NB4 (cell line): ENCODE measurements at regions not wholly inside any gene's neighbourhood (a gene's known extent, or its start where the extent isn't known, plus 50 kb on each side); places are given as distances from the start of the nearest gene placed in this dataset.
A peak's percentile ranks its signal among the peaks of the same experiment; 100 is the strongest.

Source experiments
- DNase-seq: peaks from one replicate; pipeline ENCODE4 v3.0.0; 2010; ENCODE audit warnings: low read depth
- H3K4me3 ChIP-seq: one replicate; pipeline ENCODE4 v1.5.1; 2011; ENCODE audit warnings: mild to moderate bottlenecking, low read depth, low read length, moderate library complexity
- MYC ChIP-seq: IDR thresholded peaks from 2 replicates; pipeline ENCODE4 v1.6.1; 2011; ENCODE audit warnings: low read depth, low read length
- POLR2A ChIP-seq: IDR thresholded peaks from 2 replicates; pipeline ENCODE4 v1.6.1; 2011; ENCODE audit warnings: mild to moderate bottlenecking; ENCODE audit not compliant: insufficient read length; ENCODE audit errors: extremely low read depth
- TF ChIP-seq, protein P1 (sequence below): IDR thresholded peaks from one replicate; pipeline ENCODE4 v1.5.1; 2012; ENCODE audit warnings: low read depth, low read length
- TF ChIP-seq, protein P2 (sequence below): IDR thresholded peaks from 2 replicates; pipeline ENCODE4 v1.6.1; 2011; ENCODE audit warnings: low read depth, low read length

DNA sequence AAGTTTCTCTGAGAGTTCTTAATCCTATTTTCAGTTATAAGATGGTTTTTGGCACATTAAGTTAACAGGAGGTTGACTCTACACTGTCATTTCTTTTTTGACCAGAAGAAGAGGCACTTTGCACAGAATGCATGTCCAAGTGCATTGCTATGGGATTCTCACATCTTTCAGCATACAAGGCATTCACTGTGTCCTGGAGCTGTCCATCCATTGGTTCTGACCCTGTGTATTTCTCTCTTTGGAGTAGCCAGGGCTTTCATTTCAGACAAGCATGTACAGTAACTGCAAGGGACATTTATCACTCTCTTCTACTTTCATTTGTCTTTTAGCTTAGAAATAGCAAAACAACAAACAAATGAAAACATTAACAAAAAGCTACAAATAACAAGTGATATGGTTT, 275.1 kb upstream of the IMPG1 start:
- no peak overlapping the region for H3K4me3 ChIP-seq
- TF ChIP-seq, protein P1, sequence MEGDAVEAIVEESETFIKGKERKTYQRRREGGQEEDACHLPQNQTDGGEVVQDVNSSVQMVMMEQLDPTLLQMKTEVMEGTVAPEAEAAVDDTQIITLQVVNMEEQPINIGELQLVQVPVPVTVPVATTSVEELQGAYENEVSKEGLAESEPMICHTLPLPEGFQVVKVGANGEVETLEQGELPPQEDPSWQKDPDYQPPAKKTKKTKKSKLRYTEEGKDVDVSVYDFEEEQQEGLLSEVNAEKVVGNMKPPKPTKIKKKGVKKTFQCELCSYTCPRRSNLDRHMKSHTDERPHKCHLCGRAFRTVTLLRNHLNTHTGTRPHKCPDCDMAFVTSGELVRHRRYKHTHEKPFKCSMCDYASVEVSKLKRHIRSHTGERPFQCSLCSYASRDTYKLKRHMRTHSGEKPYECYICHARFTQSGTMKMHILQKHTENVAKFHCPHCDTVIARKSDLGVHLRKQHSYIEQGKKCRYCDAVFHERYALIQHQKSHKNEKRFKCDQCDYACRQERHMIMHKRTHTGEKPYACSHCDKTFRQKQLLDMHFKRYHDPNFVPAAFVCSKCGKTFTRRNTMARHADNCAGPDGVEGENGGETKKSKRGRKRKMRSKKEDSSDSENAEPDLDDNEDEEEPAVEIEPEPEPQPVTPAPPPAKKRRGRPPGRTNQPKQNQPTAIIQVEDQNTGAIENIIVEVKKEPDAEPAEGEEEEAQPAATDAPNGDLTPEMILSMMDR = no peak
- TF ChIP-seq MYC (no peak), POLR2A (no peak)
- TF ChIP-seq, protein P2, sequence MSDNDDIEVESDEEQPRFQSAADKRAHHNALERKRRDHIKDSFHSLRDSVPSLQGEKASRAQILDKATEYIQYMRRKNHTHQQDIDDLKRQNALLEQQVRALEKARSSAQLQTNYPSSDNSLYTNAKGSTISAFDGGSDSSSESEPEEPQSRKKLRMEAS = no peak
- DNase-seq = peak; percentile 1

DNA sequence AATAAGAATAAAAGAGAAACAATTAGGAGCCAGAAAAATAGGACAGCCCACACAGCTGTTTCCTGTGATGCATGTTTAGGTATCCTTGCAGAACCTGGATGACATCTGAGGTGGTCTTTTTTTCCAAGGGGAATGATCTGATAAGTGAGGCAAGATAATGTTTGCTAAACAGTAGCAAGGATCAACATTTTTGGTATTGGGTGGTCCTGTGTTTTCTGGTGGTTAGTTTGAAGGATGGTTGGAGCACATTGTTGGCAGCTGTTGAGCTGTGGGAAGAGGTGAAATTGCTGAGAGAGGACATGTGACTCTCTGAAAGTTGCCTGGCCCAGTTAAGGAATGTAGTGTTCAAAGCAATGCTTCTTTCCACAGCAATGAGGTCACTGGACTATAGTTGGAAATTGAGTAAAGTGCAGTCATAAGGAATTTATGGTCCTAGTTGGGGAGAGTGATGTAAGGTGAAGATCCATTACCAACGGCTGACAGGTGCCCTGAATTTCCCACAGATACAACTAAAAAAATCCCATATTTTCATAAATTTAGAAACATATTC, 270.2 kb upstream of the IMPG1 start:
- DNase-seq = no peak
- TF ChIP-seq, protein P2 = no peak
- TF ChIP-seq MYC = no peak
- H3K4me3 ChIP-seq = no peak overlapping the region

DNA sequence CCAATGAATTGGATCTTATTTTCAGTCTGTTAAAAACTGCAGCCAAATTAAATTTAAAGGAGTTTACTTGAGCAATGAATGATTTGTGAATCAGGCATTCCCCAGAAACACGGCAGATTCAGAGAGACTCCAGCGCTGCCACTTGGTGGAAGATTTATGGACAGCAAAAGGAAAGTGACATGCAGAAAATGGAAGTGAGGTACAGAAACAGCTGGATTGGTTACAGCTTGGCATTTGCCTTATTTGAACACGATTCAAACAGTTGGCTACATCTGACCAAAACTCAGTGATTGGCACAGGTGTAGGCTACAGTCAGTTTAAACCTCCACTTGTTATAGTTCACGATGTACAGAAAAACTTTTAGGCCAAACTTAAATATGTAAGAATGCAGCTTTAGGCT, 257.6 kb upstream of the IMPG1 start:
- TF ChIP-seq, protein P2 = no peak
- TF ChIP-seq MYC (no peak), POLR2A (no peak)
- TF ChIP-seq, protein P1 = no peak
- H3K4me3 ChIP-seq = no peak overlapping the region
- DNase-seq = no peak

DNA sequence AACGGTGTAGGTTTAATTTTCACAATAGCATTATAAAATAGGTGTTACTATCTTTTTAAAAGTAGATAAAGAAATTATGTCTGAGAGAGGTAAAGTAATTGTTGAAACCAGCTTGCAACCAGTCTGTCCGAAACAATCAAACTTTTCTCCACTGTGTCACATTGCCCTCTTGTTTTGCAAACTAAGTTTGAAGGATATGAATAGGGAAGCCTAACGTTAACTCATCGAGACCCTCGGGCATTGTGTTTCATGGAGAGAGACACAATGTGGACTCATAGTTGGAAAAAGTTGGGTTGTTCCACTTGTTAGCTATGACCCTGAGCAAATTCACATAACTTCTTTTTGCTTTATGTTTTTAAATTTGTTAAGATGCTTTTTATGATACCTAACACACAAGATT, 254.4 kb upstream of the IMPG1 start:
- TF ChIP-seq, protein P1 = no peak
- TF ChIP-seq, protein P2 = no peak
- TF ChIP-seq POLR2A (no peak), MYC (no peak)
- no peak for DNase-seq
- no peak overlapping the region for H3K4me3 ChIP-seq
